Common myeloid progenitor, CD34-positive (primary cell): ENCODE measurements at regions not wholly inside any gene's neighbourhood (a gene's known extent, or its start where the extent isn't known, plus 50 kb on each side); places are given as distances from the start of the nearest gene placed in this dataset.

Experiments
- CTCF ChIA-PET: fragments of 350-600 bp; sonication (Branson Sonifier 250); formaldehyde crosslinking; loops from one replicate; lab custom pipeline; 2021; ENCODE audit warnings: antibody characterized with exemption; lab: Charles Lee
- POLR2A ChIA-PET: fragments of 350-600 bp; sonication (Branson Sonifier 250); formaldehyde crosslinking; loops from one replicate; lab custom pipeline; 2021; ENCODE audit warnings: antibody characterized with exemption; lab: Charles Lee
- DNase-seq, 3 donors: peaks; one replicate each; pipeline versions ENCODE4 v3.0.0 to v3.0.0-alpha.2; 2013
- H3K27ac ChIP-seq, 2 experiments: 1 replicate in 1 of 2; 2 replicates in 1 of 2; pipeline ENCODE4 v1.7.0; 2013; ENCODE audit warnings: inconsistent platforms in 2 of 2, low read length in 2 of 2, mild to moderate bottlenecking in 2 of 2, low read depth in 1 of 2, moderate library complexity in 1 of 2; ENCODE audit not compliant: severe bottlenecking in 2 of 2, insufficient read depth in 1 of 2, poor library complexity in 1 of 2
- H3K27me3 ChIP-seq, 5 experiments: replicated peaks in 2 of 5; 1 replicate in 3 of 5; 2 replicates in 2 of 5; pipeline versions ENCODE4 v1.6.1 to v1.7.0; 2013; ENCODE audit warnings: low read length in 4 of 5, mild to moderate bottlenecking in 2 of 5, moderate library complexity in 2 of 5, inconsistent platforms in 1 of 5; ENCODE audit not compliant: insufficient read depth in 5 of 5, control insufficient read depth in 4 of 5
- H3K36me3 ChIP-seq, 4 experiments: 1 replicate in 2 of 4; 2 replicates in 2 of 4; pipeline versions ENCODE4 v1.6.1 to v1.7.0; 2013; ENCODE audit warnings: low read length in 3 of 4, control low read depth in 1 of 4, mild to moderate bottlenecking in 1 of 4; ENCODE audit not compliant: control insufficient read depth in 4 of 4, insufficient read depth in 4 of 4
- H3K4me1 ChIP-seq, 4 experiments: 1 replicate in 3 of 4; 2 replicates in 1 of 4; pipeline versions ENCODE4 v1.6.1 to v1.7.1; 2013; ENCODE audit warnings: low read length in 3 of 4, mild to moderate bottlenecking in 3 of 4, control low read depth in 1 of 4, inconsistent platforms in 1 of 4, moderate library complexity in 1 of 4; ENCODE audit not compliant: control insufficient read depth in 4 of 4, insufficient read depth in 4 of 4; ENCODE audit errors: control extremely low read depth in 1 of 4
- H3K4me3 ChIP-seq, 7 experiments: 1 replicate in 4 of 7; 2 replicates in 3 of 7; pipeline versions ENCODE4 v1.5.1 to v1.7.0; 2013; ENCODE audit warnings: mild to moderate bottlenecking in 7 of 7, low read length in 6 of 7, moderate library complexity in 6 of 7, inconsistent platforms in 2 of 7, low read depth in 2 of 7, control low read depth in 1 of 7; ENCODE audit not compliant: insufficient read depth in 4 of 7, control insufficient read depth in 1 of 7; ENCODE audit errors: extremely low read depth in 1 of 7
- H3K9me3 ChIP-seq, 5 experiments: 1 replicate in 4 of 5; 2 replicates in 1 of 5; pipeline versions ENCODE4 v1.6.1 to v1.7.1; 2013; ENCODE audit warnings: low read length in 4 of 5, mild to moderate bottlenecking in 2 of 5, inconsistent platforms in 1 of 5, low read depth in 1 of 5, moderate library complexity in 1 of 5; ENCODE audit not compliant: control insufficient read depth in 4 of 5, insufficient read depth in 2 of 5; ENCODE audit errors: control extremely low read depth in 1 of 5
- WGBS: methylation state at CpG from one replicate; pipeline ENCODE4 v1.1.5; 2013; ENCODE audit not compliant: insufficient coverage; 5-methylcytosine and 5-hydroxymethylcytosine counted together

GRCh38 chr2:204494681-204495080 is 50.6 kb upstream of the PARD3B start:
- Histone ChIP-seq H3K27ac (no peak overlapping the region), H3K36me3 (no peaks in the 10 kb centered on the region), H3K4me3 (no peak overlapping the region), H3K9me3 (no peaks in the 10 kb centered on the region), H3K27me3 (no peaks in the 10 kb centered on the region), H3K4me1 (no peaks in the 10 kb centered on the region)
- no peak for DNase-seq
- WGBS, result 93% methylated on average over 3 of the region's 3 CpGs
- CTCF ChIA-PET, result no interaction called here
- POLR2A ChIA-PET, result no interaction called here

DNA sequence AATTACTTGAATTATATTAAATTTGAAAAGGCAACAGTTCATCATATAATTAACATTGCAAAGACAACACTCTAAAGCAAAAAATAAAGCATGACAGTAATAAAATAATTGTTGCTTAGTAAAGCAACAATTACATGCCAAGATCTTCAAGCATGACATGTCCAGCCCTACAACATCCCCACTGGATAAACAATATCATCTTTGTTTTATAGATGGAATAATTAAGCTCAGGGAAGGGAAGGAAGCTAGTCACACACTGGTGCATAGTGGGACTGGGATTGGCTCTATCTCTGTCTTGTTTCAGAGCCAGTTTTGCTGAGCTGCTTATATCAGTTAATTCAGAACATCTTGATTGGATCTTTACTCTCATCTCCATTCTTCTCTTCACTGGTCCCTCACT is 49.9 kb upstream of the PARD3B start:
- H3K4me1 ChIP-seq, result no peaks in the 10 kb centered on the region
- ChIA-PET CTCF (no interaction called here), POLR2A (no interaction called here)
- H3K9me3 ChIP-seq, result no peaks in the 10 kb centered on the region
- no peaks in the 10 kb centered on the region for H3K27me3 ChIP-seq
- no peaks in the 10 kb centered on the region for H3K36me3 ChIP-seq
- DNase-seq, result no peak
- H3K4me3 ChIP-seq, result no peak overlapping the region
- no peak overlapping the region for H3K27ac ChIP-seq
